ENCODE measurements at regions not wholly inside any gene's neighbourhood (a gene's known extent, or its start where the extent isn't known, plus 50 kb on each side); places are given as distances from the start of the nearest gene placed in this dataset.

GRCh38 chr4:119794681-119795080 is 166.1 kb upstream of the PDE5A start:
- Mint-ChIP-seq H3K36me3 (ENCODE audit: low read depth) (no peaks in the 10 kb centered on the region), H3K9me3 (no peaks in the 10 kb centered on the region), H3K4me3 (no peak overlapping the region), H3K4me1 (peaks cover 5% of the 10 kb centered on the region), H3K27ac (peak overlapping the region; percentile 90), H3K27me3 (ENCODE audit: low read depth, poor library complexity) (peaks cover 3% of the 10 kb centered on the region)
- DNase-seq = no peak
- TF ChIP-seq CTCF (IDR thresholded peaks at IDR 0.05) = no peak

GRCh38 chr4:119794113-119794512 is 165.5 kb upstream of the PDE5A start:
- Mint-ChIP-seq H3K27ac (peak overlapping the region; percentile 36), H3K4me3 (no peak overlapping the region), H3K9me3 (no peaks in the 10 kb centered on the region), H3K4me1 (peaks cover 5% of the 10 kb centered on the region), H3K27me3 (ENCODE audit: low read depth, poor library complexity) (peaks cover 3% of the 10 kb centered on the region), H3K36me3 (ENCODE audit: low read depth) (no peaks in the 10 kb centered on the region)
- DNase-seq = no peak
- TF ChIP-seq CTCF (IDR thresholded peaks at IDR 0.05) = no peak

- peaks cover 9% of the 10 kb centered on the region for H3K9me3 Mint-ChIP-seq
- H3K4me3 Mint-ChIP-seq = no peak overlapping the region
- no peak for DNase-seq
- H3K27me3 Mint-ChIP-seq (ENCODE audit: low read depth, poor library complexity) = no peaks in the 10 kb centered on the region
- TF ChIP-seq CTCF (IDR thresholded peaks at IDR 0.05) = no peak
- H3K36me3 Mint-ChIP-seq (ENCODE audit: low read depth) = no peaks in the 10 kb centered on the region
- H3K4me1 Mint-ChIP-seq = no peaks in the 10 kb centered on the region
- H3K27ac Mint-ChIP-seq = no peak overlapping the region
Observed at GRCh38 chr4:119788349-119789266, 160.0 kb upstream of the PDE5A start.

GRCh38 chr4:119785963-119786362 is 157.4 kb upstream of the PDE5A start:
- H3K4me3 Mint-ChIP-seq = no peak overlapping the region
- no peak overlapping the region for H3K27ac Mint-ChIP-seq
- DNase-seq = no peak
- H3K27me3 Mint-ChIP-seq (ENCODE audit: low read depth, poor library complexity) = no peaks in the 10 kb centered on the region
- no peaks in the 10 kb centered on the region for H3K4me1 Mint-ChIP-seq
- H3K9me3 Mint-ChIP-seq = peaks cover 18% of the 10 kb centered on the region
- no peak for TF ChIP-seq CTCF (IDR thresholded peaks at IDR 0.05)
- H3K36me3 Mint-ChIP-seq (ENCODE audit: low read depth) = no peaks in the 10 kb centered on the region

GRCh38 chr4:119783189-119783983 is 154.8 kb upstream of the PDE5A start:
- H3K27ac Mint-ChIP-seq = no peak overlapping the region
- no peak for TF ChIP-seq CTCF (IDR thresholded peaks at IDR 0.05)
- H3K27me3 Mint-ChIP-seq (ENCODE audit: low read depth, poor library complexity) = peaks cover 3% of the 10 kb centered on the region
- no peaks in the 10 kb centered on the region for H3K36me3 Mint-ChIP-seq (ENCODE audit: low read depth)
- no peak overlapping the region for H3K4me3 Mint-ChIP-seq
- no peak for DNase-seq
- no peaks in the 10 kb centered on the region for H3K4me1 Mint-ChIP-seq
- H3K9me3 Mint-ChIP-seq = peaks cover 18% of the 10 kb centered on the region
